SW480 (cell line): ENCODE measurements at regions not wholly inside any gene's neighbourhood (a gene's known extent, or its start where the extent isn't known, plus 50 kb on each side); places are given as distances from the start of the nearest gene placed in this dataset.

Experiments used
- DNase-seq: peaks from one replicate; pipeline ENCODE4 v3.0.0-alpha.2; 2016; ENCODE audit warnings: low spot score

GRCh38 chr13:99822820-99823219, 148.7 kb downstream of the ZIC5 start:
- no peak for DNase-seq

- no peak for DNase-seq
These were observed 149.8 kb downstream of the ZIC5 start for GRCh38 chr13:99821741-99822140.

DNA sequence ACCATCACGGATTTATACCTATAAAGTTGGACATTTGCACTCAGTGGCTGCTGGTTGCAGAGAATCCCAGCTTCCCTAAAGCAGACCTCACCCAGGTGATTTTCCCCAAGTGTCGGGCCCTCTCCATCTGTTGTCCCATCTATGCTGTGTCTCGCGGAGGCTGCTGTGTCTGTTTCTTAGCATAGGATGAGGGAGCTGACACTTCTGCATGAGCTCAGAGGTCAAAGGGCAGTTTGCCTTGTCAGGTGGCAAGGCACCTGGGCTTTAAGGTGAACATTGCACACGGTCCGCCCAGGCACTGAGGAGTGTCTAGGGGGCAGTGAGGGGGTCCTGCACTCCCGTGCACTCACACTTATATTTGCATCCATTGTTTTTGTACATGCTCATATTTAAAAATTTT, 151.6 kb downstream of the ZIC5 start:
- DNase-seq: no peak

DNA sequence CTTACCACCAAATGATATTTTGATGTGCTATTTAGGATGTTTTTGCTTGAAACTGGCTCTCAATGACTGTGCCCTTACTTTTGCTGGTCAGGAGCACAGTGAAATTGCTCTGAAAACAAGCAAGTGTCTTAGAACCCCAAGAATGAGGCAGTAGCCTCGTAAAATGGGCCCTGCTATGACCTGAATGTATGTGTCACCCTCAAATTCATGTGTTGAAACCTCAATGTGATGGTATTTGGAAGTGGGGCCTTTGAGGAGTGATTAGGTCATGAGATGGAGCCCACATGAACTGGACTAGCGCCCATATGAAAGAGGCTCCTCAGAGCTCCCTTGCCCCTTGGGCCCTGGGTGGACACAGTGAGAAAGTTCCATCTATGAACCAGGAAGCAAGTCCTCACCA, 155.2 kb downstream of the ZIC5 start:
- DNase-seq: no peak

DNA sequence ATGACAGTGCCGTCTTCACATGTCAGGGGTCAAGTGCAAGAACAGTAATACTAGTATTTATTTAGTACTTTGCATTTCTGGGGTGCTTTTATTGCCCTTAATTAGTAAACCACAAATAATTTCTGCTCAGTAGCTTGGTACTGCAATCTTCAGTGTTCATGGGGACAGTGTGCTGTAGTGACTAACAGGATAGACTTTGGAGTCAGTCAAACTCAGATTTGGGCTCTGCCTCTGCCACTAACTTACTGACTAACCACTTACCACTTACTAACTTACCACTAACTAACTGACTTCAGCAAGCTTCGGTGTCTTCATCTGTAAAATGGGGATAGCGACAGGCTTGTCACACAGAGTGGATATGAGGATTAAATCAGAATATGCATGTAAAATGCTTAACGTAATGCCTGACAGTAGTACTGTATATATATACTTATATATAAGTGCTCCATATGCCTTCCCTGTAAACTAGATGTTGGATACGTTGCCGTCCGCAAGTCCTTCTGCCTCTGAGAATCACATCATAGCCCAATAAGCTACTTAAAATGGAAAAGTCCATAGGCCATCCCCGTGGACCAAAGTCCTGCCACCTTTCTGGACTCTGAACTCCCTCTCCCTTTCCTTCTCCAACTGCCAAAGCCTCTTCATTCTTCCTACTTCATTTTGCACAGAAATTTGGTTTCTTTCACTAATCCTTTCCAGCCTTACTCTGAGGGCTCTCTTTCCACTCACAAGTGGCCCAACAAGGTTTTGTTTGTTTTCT, 158.1 kb downstream of the ZIC5 start:
- DNase-seq: no peak

- no peak for DNase-seq
These were observed 158.9 kb downstream of the ZIC5 start for GRCh38 chr13:99812625-99813024.

DNA sequence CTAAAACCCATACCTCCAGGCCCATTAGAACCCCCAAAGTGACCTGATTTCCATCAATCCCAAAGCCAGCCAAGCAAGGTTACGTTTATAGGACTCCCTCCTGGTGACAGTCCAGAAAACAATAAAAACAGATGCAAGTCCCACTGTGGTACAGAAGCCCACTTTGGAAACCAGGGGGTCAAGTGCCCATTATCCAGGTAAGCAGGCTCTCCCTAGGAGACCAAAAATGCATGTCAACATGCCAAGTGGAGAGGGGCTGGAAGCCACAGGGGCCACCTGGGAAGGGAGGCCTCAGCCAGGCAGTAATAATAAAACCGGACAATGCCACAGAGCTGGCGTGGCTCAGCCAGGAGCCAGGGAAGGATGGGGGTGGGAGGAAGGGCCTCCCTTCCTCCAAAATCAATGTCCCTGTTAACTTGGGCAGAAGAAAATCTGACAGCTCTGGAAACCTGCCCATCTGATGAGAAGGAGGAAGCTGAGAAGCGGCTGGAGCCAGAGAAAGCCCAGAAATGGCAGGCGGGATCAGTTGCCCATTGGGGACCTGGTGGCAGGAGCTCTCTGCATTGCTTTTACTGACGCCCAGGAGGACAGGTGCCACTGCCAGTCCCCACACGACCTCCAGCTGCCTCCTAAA, 160.4 kb downstream of the ZIC5 start:
- DNase-seq: no peak

- DNase-seq: peak; percentile 29
These were observed 161.6 kb downstream of the ZIC5 start for GRCh38 chr13:99809926-99810325.

- no peak for DNase-seq
These were observed 162.1 kb downstream of the ZIC5 start for GRCh38 chr13:99809496-99809895.

- no peak for DNase-seq
These were observed 162.8 kb downstream of the ZIC5 start for GRCh38 chr13:99808786-99809185.

GRCh38 chr13:99806671-99807070, 164.9 kb downstream of the ZIC5 start:
- DNase-seq: no peak

DNA sequence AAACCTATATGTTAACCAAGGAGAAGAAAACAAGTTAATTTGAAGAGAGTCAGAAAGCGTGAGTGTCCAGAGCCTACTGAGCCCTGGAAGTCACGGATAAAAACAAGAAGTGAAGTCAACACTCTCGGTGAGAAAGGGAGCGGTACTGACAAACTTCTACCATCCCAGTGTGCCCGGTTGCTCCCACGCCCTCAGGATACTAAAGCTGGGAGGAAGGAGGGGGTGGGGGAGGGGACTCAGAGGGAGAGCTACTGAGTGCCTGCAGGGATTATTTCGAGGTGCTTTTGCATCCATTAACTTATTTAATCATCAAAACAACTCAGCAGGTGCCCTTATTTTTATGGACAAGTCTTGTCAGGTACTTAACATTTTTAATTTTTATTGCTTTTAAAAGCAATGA, 166.2 kb downstream of the ZIC5 start:
- no peak for DNase-seq

- no peak for DNase-seq
These were observed 168.4 kb downstream of the ZIC5 start for GRCh38 chr13:99803141-99803540.

- no peak for DNase-seq
These were observed 169.2 kb downstream of the ZIC5 start for GRCh38 chr13:99802416-99802815.

DNA sequence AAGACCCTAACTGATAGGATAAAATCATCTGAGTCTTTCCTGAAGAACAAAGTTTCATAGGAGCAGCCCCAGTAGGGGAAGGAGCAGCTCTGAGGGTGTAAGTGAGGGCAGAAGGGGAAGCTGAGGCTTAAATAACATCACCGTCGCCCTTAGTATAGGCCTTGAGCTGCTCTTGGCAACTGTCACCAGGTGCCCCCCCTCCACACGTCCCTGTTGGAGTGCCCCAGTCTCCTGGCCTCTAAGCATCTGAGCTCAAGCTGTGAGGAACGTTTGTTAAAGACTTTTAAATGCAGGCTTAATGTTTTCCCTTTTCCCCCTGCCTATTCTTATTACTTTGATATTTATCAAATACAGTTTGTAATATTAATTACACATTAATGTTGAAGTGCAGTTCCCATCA, 170.6 kb downstream of the ZIC5 start:
- no peak for DNase-seq

DNA sequence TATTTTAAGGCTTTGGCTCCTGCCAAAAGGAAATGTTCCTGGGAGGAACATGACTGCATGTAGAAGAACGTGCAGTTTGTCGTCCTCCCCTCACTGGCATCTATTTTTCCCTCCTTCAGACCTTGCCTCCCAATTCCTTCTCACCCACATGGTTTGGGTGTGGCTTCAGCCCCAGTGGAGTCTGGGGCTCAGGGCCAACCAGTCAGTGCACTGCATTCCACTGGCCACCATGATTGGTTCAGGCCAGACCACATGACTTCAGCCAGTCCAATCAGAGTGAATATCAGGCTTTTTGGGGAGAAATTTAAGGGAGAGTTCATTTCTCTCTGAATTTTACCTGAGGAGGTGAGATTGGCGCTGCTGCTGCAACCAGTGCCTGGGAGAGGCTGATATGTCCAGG, 171.6 kb downstream of the ZIC5 start:
- DNase-seq: no peak

DNA sequence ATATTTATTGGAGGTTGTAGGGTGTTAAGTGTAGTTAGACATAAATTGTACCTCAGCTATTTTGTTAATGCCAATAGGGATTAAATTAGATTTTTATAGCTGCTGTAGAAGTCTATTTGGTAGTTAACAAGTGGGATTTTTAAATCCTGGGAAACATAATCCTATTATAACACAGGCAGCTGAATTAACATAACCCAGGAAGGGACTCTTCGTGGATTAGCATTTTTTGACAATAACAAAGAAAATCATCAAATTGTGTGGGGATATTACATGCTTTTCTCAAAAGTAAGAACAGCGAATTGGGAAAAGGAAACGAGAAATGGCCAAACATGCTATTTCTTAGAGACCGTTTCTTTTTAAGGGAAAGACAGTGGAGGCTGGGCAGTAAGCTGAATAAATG, 172.8 kb downstream of the ZIC5 start:
- no peak for DNase-seq

DNA sequence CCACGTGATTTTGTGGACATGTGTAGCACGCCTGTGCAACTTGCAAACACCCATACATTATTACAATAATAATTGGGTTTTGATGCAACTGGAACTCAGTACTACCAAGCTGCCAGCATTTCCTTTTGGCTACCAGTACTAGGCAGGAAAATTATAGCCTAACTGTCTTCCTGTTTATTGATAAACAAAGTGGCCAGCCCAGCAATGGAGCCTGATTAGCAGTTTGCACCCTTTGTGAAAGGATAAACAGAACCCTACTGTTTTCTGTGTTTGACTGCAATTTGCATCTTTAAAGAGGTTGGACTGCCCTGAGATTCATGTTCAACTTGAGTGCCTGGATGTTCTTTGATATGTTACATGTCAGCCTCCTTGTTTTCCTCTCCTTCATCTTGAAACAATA, 173.9 kb downstream of the ZIC5 start:
- DNase-seq: no peak

DNA sequence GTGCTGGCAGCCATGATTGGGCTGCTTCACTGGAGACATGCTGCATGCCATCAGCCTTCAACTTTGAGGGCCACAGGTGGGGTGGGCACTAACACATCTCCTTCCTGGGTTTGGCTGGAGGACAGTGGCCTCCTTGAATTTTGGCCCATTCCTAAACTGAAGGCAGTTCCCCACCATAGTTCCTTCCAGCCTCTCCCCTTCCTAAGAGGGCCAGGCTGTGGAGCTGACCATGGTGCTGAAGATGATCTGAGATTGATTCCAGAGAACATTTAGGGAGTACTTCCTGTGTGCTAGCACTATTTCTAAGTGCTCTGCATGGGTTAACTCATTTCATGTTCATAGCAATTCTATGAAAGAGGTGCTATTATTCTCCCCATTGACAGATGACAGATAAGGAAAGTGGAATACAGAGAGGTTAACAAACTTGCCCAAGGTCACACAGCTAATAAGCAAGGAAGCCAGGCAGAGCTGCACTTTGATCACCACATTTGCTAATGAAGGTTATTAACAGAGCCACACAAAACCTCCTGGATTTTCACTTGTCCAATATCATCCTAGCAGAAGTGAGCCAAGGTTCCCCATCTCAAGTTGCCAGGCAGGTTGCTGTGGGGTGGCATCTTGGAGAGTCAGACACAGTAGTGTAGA, 175.3 kb downstream of the ZIC5 start:
- no peak for DNase-seq

- DNase-seq: no peak
These were observed 179.3 kb downstream of the ZIC5 start for GRCh38 chr13:99792079-99792921.

DNA sequence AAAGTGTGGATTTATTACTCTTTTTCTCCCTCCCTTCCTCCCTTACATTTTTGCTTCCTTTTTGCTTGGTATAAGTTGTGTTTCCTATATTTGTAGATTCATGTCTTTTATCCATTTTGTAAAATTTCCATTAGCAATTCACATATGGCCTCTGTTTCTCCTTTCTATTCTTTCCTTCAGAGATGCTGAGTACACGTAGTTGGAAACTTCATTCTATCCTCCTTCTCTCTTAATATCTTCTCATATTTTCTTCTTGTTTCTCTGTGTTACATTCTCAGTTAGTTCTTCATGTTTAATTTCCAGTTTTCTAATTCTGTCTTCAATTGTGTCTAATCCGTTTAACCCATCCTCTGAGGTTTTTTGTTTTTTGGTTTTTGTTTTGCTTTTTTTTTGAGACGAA, 188.9 kb downstream of the ZIC5 start:
- no peak for DNase-seq

GRCh38 chr13:99778500-99778899, 193.1 kb downstream of the ZIC5 start:
- peak; percentile 10 for DNase-seq

- DNase-seq: no peak
These were observed 193.7 kb downstream of the ZIC5 start for GRCh38 chr13:99777873-99778272.
